CD1c-positive myeloid dendritic cell (primary cell): ENCODE measurements at regions not wholly inside any gene's neighbourhood (a gene's known extent, or its start where the extent isn't known, plus 50 kb on each side); places are given as distances from the start of the nearest gene placed in this dataset.
"Not testable (repeated sequence)": the region's sequence is repeated elsewhere in the genome, so short reads cannot be mapped to it uniquely, and the experiment has no call there.

Experiments used
- DNase-seq: peaks from one replicate; pipeline ENCODE4 v3.0.0-alpha.2; 2016; ENCODE audit errors: extremely low spot score

DNA sequence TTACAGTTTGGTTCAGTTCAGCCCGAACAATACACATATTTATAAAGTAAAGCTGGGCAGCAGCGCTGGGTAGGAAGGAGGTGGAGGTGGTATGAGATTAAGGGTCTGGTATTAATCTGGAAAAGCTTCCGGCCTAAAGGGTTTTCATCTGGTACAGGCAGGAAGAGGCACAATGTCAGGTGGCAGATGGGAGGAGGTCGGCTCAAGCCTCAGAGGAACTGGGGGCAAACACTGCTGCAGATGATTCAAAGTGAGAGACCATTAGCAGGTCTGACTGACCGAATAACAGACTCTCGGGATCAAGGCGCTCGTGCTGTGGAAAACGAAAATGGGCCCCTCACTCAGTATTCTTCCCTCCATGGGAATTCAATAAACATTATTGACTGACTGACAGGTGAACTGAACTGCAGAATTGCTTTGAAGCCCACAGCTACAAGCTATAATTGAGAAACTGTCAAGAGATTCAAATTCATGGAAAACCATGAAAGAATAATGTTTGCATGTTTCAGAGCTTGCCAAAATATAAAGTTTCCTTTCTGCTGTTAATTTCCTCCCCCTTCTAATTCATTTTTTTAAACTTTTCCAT, 75.3 kb downstream of the TMEM167A start:
- no peak for DNase-seq

DNA sequence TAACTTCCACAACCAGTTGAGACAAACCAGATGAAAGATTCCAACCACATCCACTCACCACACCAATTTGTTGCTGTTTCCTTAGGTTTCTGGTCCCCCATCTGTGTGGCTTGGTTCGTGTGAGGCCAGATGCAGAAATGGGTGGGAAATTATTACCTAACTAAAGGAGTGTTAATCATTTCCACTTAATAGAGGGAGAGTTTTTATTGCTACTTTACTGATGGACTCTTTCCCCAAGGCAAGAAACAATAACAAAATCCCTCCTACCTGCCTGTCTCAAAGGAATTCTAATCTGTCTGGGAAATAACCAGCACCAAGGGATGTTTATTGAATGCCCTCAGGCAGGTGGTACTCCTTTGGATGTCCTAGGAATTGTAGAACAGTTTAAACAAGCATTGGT, 76.3 kb downstream of the TMEM167A start:
- DNase-seq: no peak

DNA sequence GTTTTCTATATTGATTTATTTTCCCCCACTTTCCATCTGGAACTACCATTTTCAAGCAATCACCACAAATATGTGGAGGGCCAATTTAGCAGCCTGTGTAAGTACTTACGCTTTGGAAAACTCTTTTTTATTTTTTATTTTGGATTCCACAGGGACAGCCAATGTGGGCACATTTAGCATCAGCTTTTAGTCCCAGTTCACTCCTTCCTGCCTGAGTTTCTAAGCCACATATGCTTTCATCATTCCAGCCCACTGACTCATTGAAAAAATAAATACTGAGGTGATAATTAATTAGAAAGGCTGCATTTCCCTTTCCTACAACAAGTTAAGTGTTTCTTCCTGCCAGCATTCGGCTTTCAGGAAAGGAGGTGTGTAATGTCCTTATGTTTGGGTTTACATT, 76.8 kb downstream of the TMEM167A start:
- no peak for DNase-seq

DNA sequence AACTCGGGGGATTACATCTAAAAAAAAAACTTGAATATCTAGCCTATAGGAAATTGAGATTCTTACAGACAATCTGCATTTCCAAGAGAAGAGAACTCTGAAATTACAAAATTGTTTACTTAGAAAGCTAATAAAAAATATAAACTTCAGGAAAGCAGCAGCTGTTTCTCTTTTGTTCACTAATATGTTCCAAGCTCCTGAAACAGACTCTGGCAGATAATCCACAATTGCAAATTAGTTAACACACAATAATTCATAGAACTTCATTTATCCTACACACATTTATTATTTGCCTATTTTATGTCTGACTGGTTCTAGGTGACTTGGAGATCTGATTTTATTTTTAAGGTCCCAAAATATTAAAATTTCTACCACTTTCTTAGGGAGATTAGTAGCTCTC, 83.8 kb downstream of the TMEM167A start:
- no peak for DNase-seq

DNA sequence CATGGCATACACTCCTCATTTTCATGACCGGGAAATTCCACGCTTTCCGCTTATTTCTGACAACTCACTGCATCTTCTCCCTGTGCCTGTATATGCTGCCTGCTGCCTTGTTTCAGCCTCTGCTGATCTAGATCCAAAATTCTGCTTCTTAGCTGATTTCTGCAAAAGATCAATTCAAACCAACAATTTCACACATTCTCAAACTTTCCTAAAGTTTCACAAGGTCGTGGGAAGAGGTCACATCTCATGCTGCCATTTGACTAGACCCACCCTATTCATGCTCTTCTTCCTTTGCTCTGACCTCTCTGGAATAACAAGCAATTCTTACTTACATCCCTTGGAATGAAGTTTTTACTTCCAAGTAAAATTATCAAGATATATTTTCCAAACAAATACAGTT, 84.5 kb downstream of the TMEM167A start:
- DNase-seq: no peak

DNA sequence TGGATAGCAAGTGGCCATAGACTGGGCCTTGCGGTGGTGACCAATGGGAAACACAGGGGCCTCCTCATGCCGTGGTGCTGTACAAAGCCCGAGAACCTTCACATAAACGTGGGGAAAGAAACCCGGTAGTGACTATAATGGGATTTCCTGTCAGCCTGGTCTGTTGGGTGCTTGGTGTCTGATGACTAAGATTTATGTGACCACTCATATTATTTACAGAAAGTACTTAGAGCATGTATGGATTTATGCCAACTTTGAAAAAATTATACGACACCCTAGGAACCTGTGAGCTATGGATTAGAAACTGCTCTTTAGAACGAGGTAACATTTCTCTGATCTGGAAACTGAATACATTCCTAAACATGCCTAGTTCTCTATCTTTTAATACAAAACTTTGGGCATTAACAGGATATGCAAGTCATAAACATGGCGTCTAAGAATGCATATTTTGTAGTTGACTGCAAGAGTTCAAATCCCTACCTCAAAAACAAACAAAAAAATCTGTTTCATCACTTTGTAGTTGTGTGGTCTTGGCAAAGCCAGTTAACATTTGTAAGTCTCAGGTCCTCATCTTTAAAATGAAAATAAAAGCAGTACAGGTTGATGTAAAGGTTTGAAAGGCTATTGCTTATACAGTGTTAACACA, 85.4 kb downstream of the TMEM167A start:
- DNase-seq: no peak

DNA sequence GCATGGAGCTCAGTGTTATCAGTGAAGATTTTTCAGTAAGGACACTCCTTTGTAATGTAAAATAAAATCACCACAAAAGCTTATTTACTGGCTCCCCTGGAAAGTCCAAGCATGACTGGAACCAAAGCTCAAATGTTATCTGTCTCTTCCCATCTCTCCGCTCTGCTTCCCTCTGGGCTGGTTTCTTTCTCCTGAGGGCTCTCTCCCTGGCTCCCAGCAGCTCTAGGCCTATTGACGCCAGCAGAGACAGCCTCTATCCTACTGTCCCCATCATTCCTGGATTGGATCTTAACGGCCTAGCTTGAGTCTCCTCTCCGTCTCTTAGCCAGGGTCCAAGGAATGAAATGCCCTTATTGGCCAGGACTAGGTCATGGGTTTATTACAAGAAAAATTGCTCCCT, 86.1 kb downstream of the TMEM167A start:
- DNase-seq: no peak

DNA sequence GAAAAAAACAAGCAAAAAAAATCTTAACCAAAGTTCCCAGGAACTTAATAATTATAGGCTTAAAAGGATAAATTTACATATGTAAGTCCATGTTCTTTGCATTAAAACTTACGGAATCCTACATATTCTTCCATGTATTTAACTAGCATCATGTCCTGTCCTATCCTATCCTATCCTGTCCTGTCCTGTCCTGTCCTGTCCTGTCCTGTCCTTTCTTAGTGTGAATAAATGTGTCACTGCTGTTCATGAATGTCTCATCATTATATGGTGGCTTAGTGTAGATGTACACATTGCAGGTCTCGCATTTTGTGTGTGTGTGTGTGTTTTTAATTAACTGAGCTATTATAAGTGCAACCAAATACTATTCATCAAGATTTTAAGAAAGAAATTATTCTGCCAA, 90.0 kb downstream of the TMEM167A start:
- no peak for DNase-seq

DNA sequence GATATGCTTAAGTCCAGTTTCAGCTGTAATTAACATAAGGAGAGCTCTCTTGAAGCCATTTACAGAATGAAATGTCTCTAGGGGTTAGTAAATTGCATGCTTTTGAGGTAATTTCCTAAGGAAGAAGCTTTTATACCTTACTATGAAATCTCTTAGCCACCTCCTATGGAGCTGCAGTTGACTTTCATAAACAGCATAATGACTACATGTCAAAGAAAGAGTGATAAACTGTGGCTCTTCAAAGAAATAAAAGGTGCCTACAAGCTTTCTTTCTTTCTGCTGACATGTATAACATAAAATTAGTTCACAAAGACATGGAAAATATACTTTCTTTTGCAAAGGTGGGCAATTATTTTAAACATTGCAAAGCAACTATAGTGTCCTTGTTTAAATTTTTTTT, 90.8 kb downstream of the TMEM167A start:
- DNase-seq: no peak

DNA sequence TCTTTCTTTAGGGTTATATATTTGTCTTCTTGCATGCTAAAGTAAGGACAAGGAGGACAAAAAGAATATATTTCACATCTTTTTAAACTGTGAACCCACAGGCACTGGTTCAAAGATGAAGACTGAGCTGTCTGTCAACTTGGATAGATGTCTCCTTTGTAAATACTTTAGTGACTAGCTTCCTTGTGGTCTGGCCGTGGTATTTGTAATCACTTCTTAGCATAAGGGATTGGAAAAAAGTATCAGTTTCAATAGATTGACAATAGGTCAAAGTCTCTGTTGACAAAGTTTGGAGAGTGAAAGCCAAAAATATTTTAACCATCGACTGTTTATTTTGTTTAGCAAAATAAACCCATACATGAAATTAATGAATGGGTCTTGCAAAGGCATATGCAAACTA, 91.4 kb downstream of the TMEM167A start:
- DNase-seq: no peak

DNA sequence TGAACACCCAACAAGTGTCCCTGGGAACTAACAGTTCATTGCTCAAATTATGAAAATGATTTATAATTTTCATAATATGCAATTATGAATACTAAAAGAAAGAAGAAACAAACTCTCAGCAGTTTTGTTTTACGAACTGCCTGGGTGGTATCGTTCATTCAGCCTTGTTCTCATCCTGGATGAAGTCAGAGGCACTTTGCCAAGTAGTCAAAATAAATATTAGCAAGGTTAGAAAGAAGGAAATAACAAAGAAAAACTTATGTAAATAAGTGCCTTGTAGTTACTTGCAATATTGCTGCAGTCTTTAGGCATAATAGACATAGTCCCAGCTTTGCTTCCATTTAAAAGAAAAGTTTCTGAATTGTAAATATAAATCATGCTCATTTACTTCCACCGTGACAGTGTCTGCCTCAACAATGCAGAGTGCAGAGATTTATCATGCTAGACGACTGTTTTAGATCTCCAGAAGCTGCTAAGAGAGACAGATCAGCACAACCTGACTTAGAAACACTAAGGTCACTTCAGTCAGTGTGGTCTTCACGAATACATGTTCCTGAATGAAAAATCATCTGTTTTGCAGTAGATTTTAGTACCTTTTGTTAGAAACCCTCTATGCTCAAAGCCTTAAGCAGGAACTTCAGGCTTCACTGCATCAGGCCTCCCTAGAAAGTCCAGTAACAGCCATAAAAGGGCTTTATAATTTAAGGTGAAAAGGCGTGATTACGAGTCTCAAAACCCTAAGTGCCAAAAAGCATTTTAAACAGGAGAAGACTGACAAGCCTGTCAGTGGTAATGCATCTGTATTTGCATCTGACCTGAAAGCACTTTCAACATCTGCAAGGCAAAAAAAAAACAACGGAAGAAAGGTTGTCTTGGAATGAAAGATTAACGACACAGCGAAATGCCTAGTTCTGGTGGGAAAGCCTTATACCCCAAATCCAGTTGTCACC, 92.1 kb downstream of the TMEM167A start:
- DNase-seq: no peak

DNA sequence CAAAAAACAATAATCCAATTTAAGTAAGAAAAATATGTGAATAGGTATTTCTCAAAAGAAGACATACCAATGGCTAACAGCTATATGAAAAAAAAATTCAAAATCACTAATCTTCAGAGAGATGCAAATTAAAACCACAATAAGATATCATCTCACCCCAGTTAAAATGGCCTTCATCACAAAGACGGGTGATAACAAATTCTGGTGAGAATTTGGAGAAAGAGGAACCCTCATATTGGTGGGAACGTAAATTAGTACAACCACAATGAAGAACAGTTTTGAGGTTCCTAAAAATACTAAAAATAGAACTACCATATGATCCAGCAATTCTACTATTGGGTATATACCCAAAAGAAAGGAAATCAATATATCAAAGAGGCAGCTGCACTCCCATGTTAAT, 94.3 kb downstream of the TMEM167A start:
- DNase-seq: no peak

DNA sequence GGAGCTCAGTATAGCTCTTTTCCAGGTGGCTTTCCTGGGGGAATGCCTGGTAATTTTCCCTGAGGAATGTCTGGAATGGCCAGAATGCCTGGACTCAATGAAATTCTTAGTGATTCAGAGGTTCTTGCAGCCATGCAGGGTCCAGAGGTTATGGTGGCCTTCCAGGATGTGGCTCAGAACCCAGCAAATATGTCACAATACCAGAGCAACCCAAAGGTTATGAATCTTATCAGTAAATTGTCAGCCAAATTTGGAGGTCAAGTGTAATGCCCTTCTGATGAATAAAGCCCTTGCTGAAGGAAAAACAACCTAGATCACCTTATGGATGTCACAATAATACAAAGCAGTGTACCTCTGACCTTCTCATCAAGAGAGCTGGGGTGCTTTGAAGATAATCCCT, 100.3 kb downstream of the TMEM167A start:
- not testable (repeated sequence) for DNase-seq

DNA sequence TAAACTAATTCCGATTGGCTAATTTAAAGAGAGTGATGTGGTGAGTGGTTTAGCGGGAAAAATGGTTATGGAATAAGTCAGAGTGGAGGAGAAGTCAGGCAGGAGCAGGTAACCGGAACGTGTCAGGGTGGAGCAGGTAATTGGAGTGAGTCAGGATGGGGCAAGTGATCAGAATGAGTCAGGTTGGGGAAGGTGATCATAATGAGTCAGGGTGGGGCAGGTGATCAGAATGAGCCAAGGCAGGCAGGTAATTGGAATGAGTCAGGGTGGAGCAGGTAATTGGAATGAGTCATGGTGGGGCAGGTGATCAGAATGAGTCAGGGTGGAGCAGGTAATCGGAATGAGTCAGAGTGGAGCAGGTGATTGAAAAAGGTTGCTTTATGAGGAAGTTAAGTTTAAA, 101.4 kb downstream of the TMEM167A start:
- no peak for DNase-seq

DNA sequence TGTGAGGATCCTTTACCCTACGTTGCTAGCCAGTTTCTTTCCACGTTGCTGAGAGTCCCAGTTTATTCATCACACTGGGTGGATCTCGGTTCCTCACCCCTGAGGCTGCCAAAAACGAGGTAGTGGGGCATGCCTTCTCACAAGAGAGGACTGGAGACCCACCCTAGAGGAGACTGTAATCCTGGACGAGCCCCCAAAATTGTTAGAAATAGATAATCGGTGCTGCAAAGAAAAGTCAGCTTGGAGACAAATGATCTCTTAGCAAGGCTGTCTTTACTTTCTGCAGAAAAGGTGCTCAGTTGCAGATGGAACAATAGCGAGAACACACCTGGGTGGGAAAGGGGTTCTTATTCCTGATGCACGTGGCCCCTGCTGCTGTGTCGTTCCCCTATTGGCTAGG, 101.8 kb downstream of the TMEM167A start:
- DNase-seq: no peak

DNA sequence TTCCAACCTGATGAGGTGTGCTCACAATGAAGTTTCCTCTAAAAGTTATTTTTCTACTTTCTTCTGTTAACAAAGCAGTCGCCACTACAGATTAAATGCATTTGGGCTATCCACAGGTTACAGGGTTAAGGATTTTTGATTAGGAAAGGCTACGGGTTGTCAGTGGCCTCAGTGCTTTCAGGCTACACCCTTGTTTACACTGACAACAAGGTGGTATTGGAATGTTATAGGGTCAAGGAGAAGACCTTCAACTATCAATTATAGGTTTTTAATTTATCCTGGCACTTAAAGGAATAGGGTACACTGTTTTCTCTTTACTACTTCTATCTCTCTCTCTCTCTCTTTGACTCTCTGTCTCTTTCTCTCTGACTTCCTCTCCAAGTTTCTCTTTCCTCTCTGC, 102.8 kb downstream of the TMEM167A start:
- DNase-seq: not testable (repeated sequence)

DNA sequence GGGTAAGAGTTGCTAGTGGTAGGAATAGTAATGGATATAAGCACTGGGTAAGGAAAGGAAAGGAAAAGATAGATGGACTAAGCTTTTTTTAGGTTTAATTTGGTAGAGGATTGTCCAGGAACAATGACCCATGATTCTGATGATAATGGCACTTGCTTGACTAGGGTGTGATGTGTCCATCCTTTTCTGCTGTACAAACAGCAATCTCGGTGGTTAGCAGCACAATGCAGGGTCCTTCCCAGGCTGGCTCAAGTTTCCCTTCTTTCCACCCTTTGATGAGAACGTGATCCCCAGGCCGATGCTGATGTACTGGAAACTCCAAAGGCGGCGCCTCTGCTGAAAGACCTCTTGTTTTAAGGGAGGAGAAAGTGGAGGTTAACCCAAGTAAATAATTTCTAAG, 105.3 kb downstream of the TMEM167A start:
- DNase-seq: no peak

DNA sequence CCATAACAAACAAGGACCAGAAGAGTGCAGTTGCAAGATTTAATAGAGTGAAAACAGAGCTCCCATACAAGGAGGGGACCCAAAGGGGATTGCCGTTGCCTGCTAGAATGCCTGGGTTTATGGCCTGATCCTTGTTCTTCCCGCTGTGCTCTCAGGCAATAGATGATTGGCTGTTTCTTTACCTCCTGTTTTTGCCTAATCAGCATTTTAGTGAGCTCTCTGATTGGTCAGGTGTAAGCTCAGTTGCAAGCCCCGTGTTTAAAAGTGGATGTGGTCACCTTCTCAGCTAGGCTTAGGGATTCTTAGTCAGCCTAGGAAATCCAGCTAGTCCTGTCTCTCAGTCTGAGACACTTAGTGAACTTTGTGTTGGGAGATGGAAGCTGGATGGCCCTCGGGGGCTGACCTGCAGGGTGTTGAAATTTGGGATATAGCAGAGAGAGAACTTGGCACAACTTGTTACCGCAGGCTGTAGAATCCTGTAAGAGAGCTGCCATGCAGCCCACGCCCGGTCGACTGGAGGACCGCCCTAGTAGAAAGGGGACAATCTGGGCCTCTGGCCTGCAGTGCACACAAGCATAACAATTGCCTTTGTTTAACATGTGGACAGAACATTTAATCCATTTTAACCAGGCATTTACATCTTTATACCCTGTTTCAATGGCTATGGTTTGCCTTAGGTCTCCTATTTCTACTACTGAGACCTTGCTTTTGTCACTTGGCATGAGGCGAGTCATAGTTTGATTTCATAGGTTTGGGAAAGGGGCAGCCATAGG, 106.0 kb downstream of the TMEM167A start:
- DNase-seq: not testable (repeated sequence)

DNA sequence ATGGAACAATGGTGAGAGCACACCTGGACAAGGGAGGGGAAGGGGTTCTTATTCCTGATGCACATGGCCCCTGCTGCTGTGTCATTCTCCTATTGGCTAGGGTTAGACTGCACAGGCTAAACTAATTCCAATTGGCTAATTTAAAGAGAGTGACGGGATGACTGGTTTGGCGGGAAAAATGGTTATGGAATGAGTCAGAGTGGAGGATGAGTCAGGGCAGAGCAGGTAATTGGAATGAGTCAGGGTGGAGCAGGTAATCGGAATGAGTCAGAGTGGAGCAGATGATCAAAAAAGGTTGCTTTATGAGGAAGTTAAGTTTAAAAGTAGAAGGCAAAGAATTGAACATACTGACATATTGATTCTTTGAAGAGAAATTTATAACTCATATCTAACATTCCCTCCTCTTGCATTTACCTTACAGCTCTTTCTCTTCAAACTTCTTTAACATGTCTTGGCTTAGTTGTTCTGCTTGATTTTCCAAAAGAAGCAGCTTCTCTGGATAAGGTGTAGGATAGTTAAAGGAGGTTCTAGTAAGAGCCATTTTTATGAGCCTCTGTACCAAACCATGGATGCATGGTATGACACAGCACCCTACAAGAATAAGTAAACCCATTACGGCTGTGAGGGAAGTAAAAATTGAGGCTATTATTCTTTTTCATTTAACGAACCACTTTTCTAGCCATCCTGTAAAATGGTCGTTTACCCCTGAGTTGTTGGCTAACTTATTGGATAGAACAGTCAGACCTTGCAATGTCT, 107.8 kb downstream of the TMEM167A start:
- DNase-seq: not testable (repeated sequence)

DNA sequence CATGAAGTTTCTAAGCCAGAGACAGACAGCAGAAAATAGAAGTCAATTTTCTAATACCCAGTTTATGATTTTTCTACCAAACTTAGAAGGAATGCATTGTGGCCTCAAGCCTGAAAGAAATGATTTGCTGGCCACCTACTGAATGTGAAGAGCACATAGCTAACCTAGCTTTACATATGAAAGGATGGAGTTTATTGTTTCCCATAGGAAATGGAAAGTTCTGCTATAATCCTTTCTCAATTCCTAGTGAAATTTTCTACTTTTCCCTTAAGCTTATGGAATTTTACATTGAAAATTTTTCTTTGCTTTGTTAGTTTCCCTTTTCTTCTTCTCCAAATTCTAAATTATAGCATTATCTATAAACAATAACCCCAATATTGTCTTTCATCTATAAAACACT, 110.1 kb downstream of the TMEM167A start:
- DNase-seq: no peak

DNA sequence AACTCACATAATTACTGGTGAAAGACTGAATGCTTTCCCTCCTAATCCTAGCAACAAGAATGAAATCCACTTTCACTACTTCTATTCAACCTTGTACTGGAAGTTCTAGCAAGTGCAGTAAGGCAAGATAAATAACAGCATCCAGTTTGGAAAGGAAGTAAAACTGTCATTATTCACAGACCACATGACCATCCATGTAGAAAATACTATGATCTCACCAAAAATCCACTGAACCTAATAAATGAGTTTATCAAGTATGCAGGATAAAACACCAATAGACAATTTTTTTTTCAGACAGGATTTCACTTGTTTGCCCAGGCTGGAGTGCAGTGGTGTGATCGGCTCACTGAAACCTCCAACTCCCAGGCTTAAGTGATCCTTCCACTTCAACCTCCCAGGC, 117.7 kb downstream of the TMEM167A start:
- DNase-seq: no peak
